Muscle of leg (tissue), 3 donors: ENCODE measurements at regions not wholly inside any gene's neighbourhood (a gene's known extent, or its start where the extent isn't known, plus 50 kb on each side); places are given as distances from the start of the nearest gene placed in this dataset.
"Not testable (repeated sequence)": the region's sequence is repeated elsewhere in the genome, so short reads cannot be mapped to it uniquely, and the experiment has no call there.

Experiments used
- DNase-seq: peaks from one replicate; pipeline ENCODE4 v3.0.0; 2013
- H3K27ac ChIP-seq: one replicate; pipeline ENCODE4 v1.5.1; 2013; ENCODE audit warnings: mild to moderate bottlenecking, low read length, control low read depth
- H3K27me3 ChIP-seq: one replicate; pipeline ENCODE4 v1.6.1; 2013; ENCODE audit warnings: low read length; ENCODE audit not compliant: control insufficient read depth, insufficient read depth
- H3K36me3 ChIP-seq: one replicate; pipeline ENCODE4 v1.6.1; 2013; ENCODE audit warnings: low read length; ENCODE audit not compliant: control insufficient read depth, insufficient read depth
- H3K4me1 ChIP-seq: one replicate; pipeline ENCODE4 v1.6.1; 2013; ENCODE audit warnings: low read length; ENCODE audit not compliant: control insufficient read depth, insufficient read depth
- H3K4me3 ChIP-seq: one replicate; pipeline ENCODE4 v1.5.1; 2013; ENCODE audit warnings: low read length, control low read depth
- H3K9me3 ChIP-seq: replicated peaks from 2 replicates; pipeline ENCODE4 v1.6.1; 2013; ENCODE audit warnings: low read depth, low read length; ENCODE audit not compliant: control insufficient read depth
- WGBS: methylation state at CpG from one replicate; pipeline ENCODE4 v1.1.5; 2013; ENCODE audit warnings: missing lambda C conversion rate; ENCODE audit not compliant: insufficient coverage; 5-methylcytosine and 5-hydroxymethylcytosine counted together

DNA sequence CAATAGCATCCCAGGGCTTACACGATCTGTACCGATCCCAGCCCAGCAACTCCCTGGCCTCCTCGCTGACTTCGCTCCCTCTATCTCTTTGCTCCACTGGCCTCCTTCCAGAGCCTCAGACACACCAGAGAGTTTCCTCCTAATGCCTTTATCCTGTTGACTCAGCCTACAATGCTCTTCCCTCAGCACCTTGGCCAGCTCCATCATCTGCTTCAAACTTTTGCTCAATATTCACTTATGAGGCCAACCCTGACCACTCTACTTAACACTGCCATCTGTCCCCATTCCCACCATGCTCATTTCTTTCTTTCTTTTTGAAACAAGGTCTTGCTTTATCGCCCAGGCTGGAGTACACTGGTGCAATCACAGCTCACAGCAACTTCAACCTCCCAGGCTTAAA lies 180.9 kb downstream of the CEP170 start:
- not testable (repeated sequence) for H3K27me3 ChIP-seq, H3K36me3 ChIP-seq, H3K9me3 ChIP-seq, H3K4me1 ChIP-seq, H3K27ac ChIP-seq, DNase-seq, H3K4me3 ChIP-seq
- no CpG with 5 or more reads among the region's 5 CpGs for WGBS

DNA sequence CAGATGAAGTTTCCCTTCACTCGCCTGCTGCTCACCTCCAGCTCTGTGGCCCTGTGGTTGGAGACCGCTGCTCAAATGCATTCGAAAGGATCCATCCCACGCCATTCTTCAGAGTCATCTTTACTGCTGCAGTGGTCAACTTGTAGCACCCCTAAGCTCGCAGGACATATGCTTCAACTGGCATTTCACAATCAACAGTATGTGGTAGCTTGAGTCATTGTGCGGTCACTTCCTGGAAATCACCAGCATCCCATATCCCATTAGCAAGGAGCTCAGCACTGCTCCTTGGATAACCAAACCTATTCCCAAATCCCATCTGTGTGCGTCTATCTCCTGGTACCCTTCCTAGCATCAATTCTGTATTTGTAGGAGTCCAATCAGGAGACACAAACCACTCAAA lies 188.0 kb downstream of the CEP170 start:
- DNase-seq, H3K27ac ChIP-seq, H3K9me3 ChIP-seq, H3K36me3 ChIP-seq, H3K4me3 ChIP-seq, H3K4me1 ChIP-seq, H3K27me3 ChIP-seq: not testable (repeated sequence)
- no CpG with 5 or more reads among the region's 7 CpGs for WGBS

DNA sequence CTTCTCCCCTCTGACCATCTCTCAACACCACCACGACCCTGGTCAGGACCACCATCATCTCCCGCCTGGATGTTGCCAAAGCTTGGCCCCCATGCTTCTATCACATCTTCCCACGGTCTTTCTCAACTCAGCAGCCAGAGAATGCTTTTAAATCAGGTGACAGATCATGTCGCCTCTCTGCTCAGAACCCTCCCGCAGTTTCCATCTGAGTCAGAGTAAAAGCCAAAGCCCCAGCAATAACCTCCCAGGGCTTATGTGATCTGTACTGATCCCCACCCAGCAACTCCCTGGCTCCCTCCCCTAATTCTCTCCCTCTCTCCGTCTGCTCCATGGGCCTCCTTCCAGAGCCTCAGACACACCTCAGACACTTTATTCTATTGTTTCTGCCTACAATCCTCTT lies 193.1 kb downstream of the CEP170 start:
- H3K27me3 ChIP-seq, H3K4me1 ChIP-seq, H3K9me3 ChIP-seq, DNase-seq, H3K36me3 ChIP-seq, H3K4me3 ChIP-seq, H3K27ac ChIP-seq: not testable (repeated sequence)
- 40% methylated on average over 1 of the region's 6 CpGs for WGBS

DNA sequence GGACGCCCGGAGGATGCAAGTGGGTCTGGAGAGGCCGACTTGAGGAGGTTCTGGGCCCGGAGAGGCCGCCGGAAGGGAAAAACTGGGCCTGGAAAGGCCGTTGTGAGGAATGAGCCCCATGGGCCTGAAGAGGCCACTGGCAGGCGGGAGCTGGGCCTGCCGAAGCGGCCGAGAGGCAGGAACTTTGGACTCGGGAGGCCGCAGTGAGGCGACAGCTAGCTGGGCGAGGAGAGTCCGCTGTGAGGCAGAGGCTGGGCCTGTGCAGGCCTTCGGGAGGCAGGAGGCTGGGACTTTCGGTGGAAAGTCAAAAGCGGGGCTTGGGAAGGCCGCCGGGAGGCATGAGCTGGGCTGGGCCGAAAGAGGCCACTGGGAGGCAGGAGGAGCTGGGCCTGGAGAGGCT lies 199.6 kb downstream of the CEP170 start:
- not testable (repeated sequence) for H3K4me1 ChIP-seq, H3K27me3 ChIP-seq, H3K27ac ChIP-seq, H3K4me3 ChIP-seq, H3K9me3 ChIP-seq, DNase-seq, H3K36me3 ChIP-seq
- WGBS: 87% methylated on average over 10 of the region's 22 CpGs

DNA sequence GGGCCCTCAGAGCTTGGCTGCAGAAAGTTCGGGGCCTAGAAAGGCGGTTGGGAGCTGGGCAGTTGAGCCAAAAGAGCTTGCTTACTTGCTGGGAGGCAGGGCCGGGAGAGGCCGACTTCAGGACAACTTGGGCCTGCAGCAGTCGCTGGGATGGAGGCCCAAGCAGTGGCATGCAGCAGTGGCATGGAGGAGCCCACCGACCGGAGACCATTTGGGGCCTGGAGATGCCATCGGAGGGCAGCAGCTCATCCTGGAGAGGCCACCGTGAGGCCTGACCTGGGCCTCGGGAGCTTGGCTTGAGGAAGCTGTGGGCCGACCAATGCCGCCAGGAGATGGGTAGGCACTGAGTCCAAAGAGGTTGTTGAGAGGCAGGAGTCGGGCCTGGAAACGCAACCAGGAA lies 200.0 kb downstream of the CEP170 start:
- 95% methylated on average over 12 of the region's 14 CpGs for WGBS
- H3K27ac ChIP-seq: not testable (repeated sequence)

DNA sequence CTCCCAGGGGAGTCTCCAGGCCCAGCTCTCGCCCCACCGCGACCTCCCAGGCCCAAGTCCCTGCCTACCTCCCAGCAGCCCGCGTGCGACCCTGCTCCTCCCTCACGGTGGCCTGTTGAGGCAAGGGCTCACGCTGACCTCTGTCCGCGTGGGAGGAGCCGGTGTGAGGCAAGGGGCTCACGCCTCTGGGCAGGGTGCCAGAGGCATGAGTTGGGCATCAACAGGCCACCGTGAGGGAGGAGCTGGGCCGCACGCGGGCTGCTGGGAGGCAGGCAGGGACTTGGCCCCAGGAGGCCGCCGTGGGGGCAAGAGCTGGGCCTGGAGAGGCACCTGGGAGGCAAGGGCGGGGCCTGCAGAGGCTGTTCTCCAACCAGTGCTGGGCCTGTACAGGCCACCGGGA lies 200.4 kb downstream of the CEP170 start:
- H3K4me1 ChIP-seq, H3K27me3 ChIP-seq, H3K36me3 ChIP-seq, H3K9me3 ChIP-seq, H3K27ac ChIP-seq, DNase-seq, H3K4me3 ChIP-seq: not testable (repeated sequence)
- 89% methylated on average over 15 of the region's 20 CpGs for WGBS

More for the DNA sequence above, 200.0 kb downstream of the CEP170 start:
- H3K36me3 ChIP-seq, DNase-seq, H3K27me3 ChIP-seq, H3K9me3 ChIP-seq, H3K4me1 ChIP-seq, H3K4me3 ChIP-seq: not testable (repeated sequence)

DNA sequence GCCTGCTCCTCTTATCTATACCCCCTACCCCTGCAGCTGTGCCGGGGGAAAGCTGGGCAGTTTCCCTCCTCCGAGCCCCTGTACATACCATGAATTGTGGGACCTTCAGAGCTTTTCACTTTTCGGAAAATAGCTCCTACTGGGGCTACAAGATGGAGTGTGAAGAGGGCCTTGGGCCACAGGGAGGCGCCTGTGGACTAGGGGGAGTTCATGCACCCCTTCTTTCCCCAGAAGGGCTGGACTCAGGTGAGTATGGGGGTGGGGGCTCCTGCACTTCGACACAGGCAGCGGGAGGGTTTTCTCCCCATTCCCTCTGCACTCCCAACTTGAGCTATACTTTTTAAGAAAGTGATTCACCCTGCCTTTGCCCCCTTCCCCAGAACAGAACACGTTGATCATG lies 202.0 kb downstream of the CEP170 start:
- not testable (repeated sequence) for H3K27ac ChIP-seq, DNase-seq, H3K4me1 ChIP-seq, H3K27me3 ChIP-seq, H3K9me3 ChIP-seq, H3K36me3 ChIP-seq, H3K4me3 ChIP-seq
- no CpG with 5 or more reads among the region's 7 CpGs for WGBS

DNA sequence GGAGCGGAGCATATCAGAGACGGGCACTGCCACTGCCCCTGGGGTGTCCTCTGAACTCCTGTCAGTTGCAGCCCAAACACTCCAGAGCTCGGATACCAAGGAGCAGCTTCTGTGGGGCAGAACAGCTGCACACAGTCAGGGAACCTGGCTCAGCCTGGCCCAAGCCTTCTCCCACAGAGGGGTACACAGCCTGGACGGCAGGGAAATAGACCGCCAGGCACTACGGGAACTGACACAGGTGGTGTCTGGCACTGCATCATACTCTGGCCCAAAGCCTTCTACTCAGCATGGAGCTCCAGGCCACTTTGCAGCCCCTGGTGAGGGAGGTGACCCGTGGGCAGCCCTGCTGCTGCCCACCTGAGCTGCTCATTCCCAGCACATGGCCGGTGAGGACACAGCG lies 204.5 kb downstream of the CEP170 start:
- DNase-seq, H3K36me3 ChIP-seq, H3K4me3 ChIP-seq, H3K9me3 ChIP-seq, H3K27ac ChIP-seq, H3K4me1 ChIP-seq, H3K27me3 ChIP-seq: not testable (repeated sequence)
- WGBS: no CpG with 5 or more reads among the region's 9 CpGs

DNA sequence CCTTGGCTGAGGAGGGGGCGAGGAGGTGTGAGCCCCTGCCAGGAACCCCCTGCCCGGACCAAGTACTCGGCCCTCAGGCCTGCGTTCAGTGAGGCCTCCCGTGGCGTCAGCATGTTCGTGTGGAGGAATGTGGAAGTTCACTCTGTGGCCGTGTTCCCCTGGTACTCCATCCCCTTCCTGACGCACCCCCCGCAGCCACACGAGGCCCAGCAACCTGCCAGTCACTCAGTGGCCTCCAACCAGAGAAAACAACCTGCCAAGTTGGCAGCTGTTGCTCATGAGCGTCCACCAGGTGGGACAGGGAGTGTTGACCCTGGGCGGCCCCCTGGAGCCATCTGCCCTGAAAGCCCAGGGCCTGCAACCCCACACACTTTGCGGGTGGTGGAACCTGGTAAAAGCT lies 205.4 kb downstream of the CEP170 start:
- H3K9me3 ChIP-seq, DNase-seq, H3K27me3 ChIP-seq, H3K4me1 ChIP-seq, H3K36me3 ChIP-seq, H3K27ac ChIP-seq, H3K4me3 ChIP-seq: not testable (repeated sequence)
- no CpG with 5 or more reads among the region's 14 CpGs for WGBS

DNA sequence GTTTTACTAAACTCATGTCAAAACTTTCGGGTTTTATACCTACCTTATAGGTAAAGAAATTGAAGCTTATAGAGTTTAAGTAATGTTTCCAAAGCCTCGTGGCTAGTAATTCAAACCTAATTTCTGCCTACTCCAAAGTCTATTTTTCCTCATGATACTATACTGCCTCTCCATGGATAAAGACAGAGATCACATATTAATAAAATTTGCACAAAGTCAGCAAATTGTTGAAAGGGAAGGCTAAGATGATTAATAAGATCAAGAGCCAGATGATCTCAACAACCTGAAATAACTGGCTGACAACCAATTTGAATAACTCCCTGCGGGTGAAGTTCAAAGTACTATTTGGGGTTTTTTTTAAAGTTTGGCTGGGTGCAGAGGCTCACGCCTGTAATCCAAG lies 233.7 kb downstream of the CEP170 start:
- not testable (repeated sequence) for H3K36me3 ChIP-seq, H3K27me3 ChIP-seq, H3K4me3 ChIP-seq, H3K27ac ChIP-seq, H3K4me1 ChIP-seq, DNase-seq, H3K9me3 ChIP-seq
- 57% methylated on average over 1 of the region's 4 CpGs for WGBS

DNA sequence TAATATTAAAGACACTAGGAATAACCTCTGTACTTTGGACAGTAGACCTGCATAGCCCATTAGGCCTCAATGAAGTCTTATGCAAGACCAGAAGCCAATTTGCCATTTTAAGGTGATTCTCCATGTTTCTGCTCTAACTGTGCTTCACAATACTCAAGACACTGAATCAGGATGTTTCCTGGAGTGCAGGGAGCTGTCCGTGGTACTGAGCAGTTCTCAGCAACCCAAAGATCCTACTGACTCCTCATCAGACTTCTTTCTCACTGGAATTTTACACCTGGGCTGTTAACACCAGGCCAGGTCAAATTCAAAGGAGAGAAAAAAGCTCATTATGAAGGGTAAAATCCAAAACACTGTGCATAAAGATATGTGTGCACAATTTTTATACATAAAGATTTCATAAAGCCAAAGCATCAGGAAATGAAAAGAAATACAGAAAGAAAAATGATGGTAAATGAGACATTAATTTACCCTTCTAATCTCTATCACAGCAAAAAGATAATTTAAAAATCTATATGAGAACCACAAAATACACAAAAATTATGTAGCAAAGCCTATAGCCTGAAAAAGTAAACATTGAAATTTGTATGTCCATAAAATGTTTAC lies 235.9 kb downstream of the CEP170 start:
- H3K4me1 ChIP-seq, H3K36me3 ChIP-seq, DNase-seq, H3K9me3 ChIP-seq, H3K27me3 ChIP-seq, H3K4me3 ChIP-seq, H3K27ac ChIP-seq: not testable (repeated sequence)
- WGBS: no CpG with 5 or more reads among the region's 1 CpG
